Chondrocyte (in vitro differentiated cells): ENCODE measurements at regions not wholly inside any gene's neighbourhood (a gene's known extent, or its start where the extent isn't known, plus 50 kb on each side); places are given as distances from the start of the nearest gene placed in this dataset.

ENCODE experiments used
- DNase-seq: peaks from one replicate; pipeline ENCODE4 v3.0.0; 2021; ENCODE audit warnings: mixed read lengths, low spot score
- H3K27ac Mint-ChIP-seq: one replicate; pipeline ENCODE4 v1.8.0; 2021; ENCODE audit warnings: mild to moderate bottlenecking, moderate library complexity, mixed read lengths; ENCODE audit not compliant: unreplicated experiment
- H3K27me3 Mint-ChIP-seq: 2 replicates; pipeline ENCODE4 v1.8.0; 2021; ENCODE audit warnings: low read depth, mixed read lengths
- H3K36me3 Mint-ChIP-seq: 2 replicates; pipeline ENCODE4 v1.8.0; 2021; ENCODE audit warnings: low read depth, mixed read lengths
- H3K4me1 Mint-ChIP-seq: 2 replicates; pipeline ENCODE4 v1.8.0; 2021; ENCODE audit warnings: low read depth, mild to moderate bottlenecking, mixed read lengths
- H3K4me3 Mint-ChIP-seq: one replicate; pipeline ENCODE4 v1.8.0; 2021; ENCODE audit warnings: mild to moderate bottlenecking, moderate library complexity, mixed read lengths; ENCODE audit not compliant: unreplicated experiment
- H3K9me3 Mint-ChIP-seq: 2 replicates; pipeline ENCODE4 v1.8.0; 2021; ENCODE audit warnings: low read depth, mixed read lengths
- CTCF ChIP-seq: fragments of 200-600 bp; sonication (generic); IDR thresholded peaks from 2 replicates; pipeline ENCODE4 v1.5.0; 2021; ENCODE audit warnings: antibody characterized with exemption, mild to moderate bottlenecking, moderate library complexity

- DNase-seq = no peak
- Mint-ChIP-seq H3K27ac (no peak overlapping the region), H3K4me1 (no peaks in the 10 kb centered on the region), H3K27me3 (peaks cover 5% of the 10 kb centered on the region), H3K4me3 (no peak overlapping the region), H3K9me3 (no peaks in the 10 kb centered on the region), H3K36me3 (peaks cover 1% of the 10 kb centered on the region)
- TF ChIP-seq CTCF = no peak
Measured at GRCh38 chr6:100959280-100959679, 78.2 kb upstream of the ASCC3 start.

- no peak overlapping the region for H3K4me3 Mint-ChIP-seq
- DNase-seq = no peak
- peaks cover 4% of the 10 kb centered on the region for H3K27me3 Mint-ChIP-seq
- no peak overlapping the region for H3K27ac Mint-ChIP-seq
- H3K36me3 Mint-ChIP-seq = peaks cover 1% of the 10 kb centered on the region
- no peaks in the 10 kb centered on the region for H3K9me3 Mint-ChIP-seq
- TF ChIP-seq CTCF = no peak
- H3K4me1 Mint-ChIP-seq = no peaks in the 10 kb centered on the region
Measured at GRCh38 chr6:100962466-100962865, 81.3 kb upstream of the ASCC3 start.

- no peak overlapping the region for H3K27ac Mint-ChIP-seq
- peaks cover 3% of the 10 kb centered on the region for H3K36me3 Mint-ChIP-seq
- no peak for TF ChIP-seq CTCF
- no peaks in the 10 kb centered on the region for H3K4me1 Mint-ChIP-seq
- H3K4me3 Mint-ChIP-seq = no peak overlapping the region
- no peak for DNase-seq
- peaks cover 3% of the 10 kb centered on the region for H3K27me3 Mint-ChIP-seq
- H3K9me3 Mint-ChIP-seq = peaks cover 2% of the 10 kb centered on the region
Measured at GRCh38 chr6:100965067-100965466, 83.9 kb upstream of the ASCC3 start.

GRCh38 chr6:100968949-100969348 lies 87.8 kb upstream of the ASCC3 start:
- Mint-ChIP-seq H3K27ac (no peak overlapping the region), H3K4me1 (no peaks in the 10 kb centered on the region), H3K4me3 (no peak overlapping the region), H3K9me3 (peaks cover 15% of the 10 kb centered on the region), H3K36me3 (peaks cover 2% of the 10 kb centered on the region), H3K27me3 (no peaks in the 10 kb centered on the region)
- no peak for TF ChIP-seq CTCF
- DNase-seq = no peak

- H3K4me3 Mint-ChIP-seq = no peak overlapping the region
- H3K9me3 Mint-ChIP-seq = peaks cover 15% of the 10 kb centered on the region
- H3K27me3 Mint-ChIP-seq = peaks cover 4% of the 10 kb centered on the region
- H3K4me1 Mint-ChIP-seq = no peaks in the 10 kb centered on the region
- DNase-seq = no peak
- no peaks in the 10 kb centered on the region for H3K36me3 Mint-ChIP-seq
- no peak for TF ChIP-seq CTCF
- no peak overlapping the region for H3K27ac Mint-ChIP-seq
Measured at GRCh38 chr6:100979267-100979666, 98.1 kb upstream of the ASCC3 start.
